ENCODE measurements at regions not wholly inside any gene's neighbourhood (a gene's known extent, or its start where the extent isn't known, plus 50 kb on each side); places are given as distances from the start of the nearest gene placed in this dataset.

DNA sequence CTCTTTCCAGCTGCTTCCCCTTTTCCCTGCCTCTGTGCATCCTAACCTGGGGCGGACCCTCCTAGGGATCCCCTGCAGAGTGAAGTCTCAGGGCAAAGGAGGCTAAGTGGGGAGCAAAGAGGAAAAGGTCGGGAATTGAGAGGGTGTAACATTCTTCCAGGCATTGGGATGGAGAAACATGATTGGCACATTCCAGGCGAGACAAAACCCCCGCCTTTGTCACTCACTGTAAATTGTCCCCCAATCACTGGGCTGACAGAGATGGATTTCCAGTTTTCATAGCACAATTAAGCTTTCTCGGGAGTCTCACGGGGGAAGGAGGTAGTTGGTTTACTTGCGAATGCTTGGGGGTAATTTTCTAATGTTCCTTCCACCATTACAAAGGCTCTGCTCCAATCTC lies 74.9 kb downstream of the MIAT start:
- TF ChIP-seq, protein P1, sequence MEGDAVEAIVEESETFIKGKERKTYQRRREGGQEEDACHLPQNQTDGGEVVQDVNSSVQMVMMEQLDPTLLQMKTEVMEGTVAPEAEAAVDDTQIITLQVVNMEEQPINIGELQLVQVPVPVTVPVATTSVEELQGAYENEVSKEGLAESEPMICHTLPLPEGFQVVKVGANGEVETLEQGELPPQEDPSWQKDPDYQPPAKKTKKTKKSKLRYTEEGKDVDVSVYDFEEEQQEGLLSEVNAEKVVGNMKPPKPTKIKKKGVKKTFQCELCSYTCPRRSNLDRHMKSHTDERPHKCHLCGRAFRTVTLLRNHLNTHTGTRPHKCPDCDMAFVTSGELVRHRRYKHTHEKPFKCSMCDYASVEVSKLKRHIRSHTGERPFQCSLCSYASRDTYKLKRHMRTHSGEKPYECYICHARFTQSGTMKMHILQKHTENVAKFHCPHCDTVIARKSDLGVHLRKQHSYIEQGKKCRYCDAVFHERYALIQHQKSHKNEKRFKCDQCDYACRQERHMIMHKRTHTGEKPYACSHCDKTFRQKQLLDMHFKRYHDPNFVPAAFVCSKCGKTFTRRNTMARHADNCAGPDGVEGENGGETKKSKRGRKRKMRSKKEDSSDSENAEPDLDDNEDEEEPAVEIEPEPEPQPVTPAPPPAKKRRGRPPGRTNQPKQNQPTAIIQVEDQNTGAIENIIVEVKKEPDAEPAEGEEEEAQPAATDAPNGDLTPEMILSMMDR (IDR thresholded peaks at IDR 0.05), result no peak
- no peak overlapping the region for H3K27ac ChIP-seq
- no peak overlapping the region for H3K4me2 ChIP-seq (ENCODE audit: low read length)

GRCh38 chr22:26734339-26735018 lies 77.1 kb downstream of the MIAT start:
- Histone ChIP-seq H3K4me1 (no peaks in the 10 kb centered on the region), H3K27ac (no peak overlapping the region), H3K9ac (no peak overlapping the region), H3K4me2 (ENCODE audit: low read length) (no peak overlapping the region), H3K4me3 (ENCODE audit: low read depth, low read length) (no peak overlapping the region), H3K27me3 (ENCODE audit: control insufficient read depth, insufficient read depth, low read length) (no peaks in the 10 kb centered on the region), H2AFZ (no peak overlapping the region), H3K36me3 (ENCODE audit: control insufficient read depth, insufficient read depth, low read length) (no peaks in the 10 kb centered on the region), H3K79me2 (no peaks in the 10 kb centered on the region), H3K9me3 (ENCODE audit: control insufficient read depth, low read length) (no peaks in the 10 kb centered on the region)
- TF ChIP-seq, protein P1 (IDR thresholded peaks at IDR 0.05), result no peak

More for the DNA sequence above, 74.9 kb downstream of the MIAT start:
- Histone ChIP-seq H3K9ac (no peak overlapping the region), H3K27me3 (ENCODE audit: control insufficient read depth, insufficient read depth, low read length) (no peaks in the 10 kb centered on the region), H3K36me3 (ENCODE audit: control insufficient read depth, insufficient read depth, low read length) (no peaks in the 10 kb centered on the region), H3K4me1 (no peaks in the 10 kb centered on the region), H3K9me3 (ENCODE audit: control insufficient read depth, low read length) (no peaks in the 10 kb centered on the region), H3K4me3 (ENCODE audit: low read depth, low read length) (no peak overlapping the region), H3K79me2 (no peaks in the 10 kb centered on the region), H2AFZ (no peak overlapping the region)

- no peak overlapping the region for H2AFZ ChIP-seq
- H3K9me3 ChIP-seq (ENCODE audit: control insufficient read depth, low read length), result no peaks in the 10 kb centered on the region
- no peaks in the 10 kb centered on the region for H3K27me3 ChIP-seq (ENCODE audit: control insufficient read depth, insufficient read depth, low read length)
- no peaks in the 10 kb centered on the region for H3K79me2 ChIP-seq
- H3K4me1 ChIP-seq, result no peaks in the 10 kb centered on the region
- TF ChIP-seq, protein P1 (IDR thresholded peaks at IDR 0.05), result no peak
- no peak overlapping the region for H3K9ac ChIP-seq
- no peak overlapping the region for H3K27ac ChIP-seq
- no peak overlapping the region for H3K4me2 ChIP-seq (ENCODE audit: low read length)
- no peak overlapping the region for H3K4me3 ChIP-seq (ENCODE audit: low read depth, low read length)
- no peaks in the 10 kb centered on the region for H3K36me3 ChIP-seq (ENCODE audit: control insufficient read depth, insufficient read depth, low read length)
Observed at GRCh38 chr22:26735019-26735409, 77.6 kb downstream of the MIAT start.

- H3K9ac ChIP-seq, result no peak overlapping the region
- TF ChIP-seq, protein P1 (IDR thresholded peaks at IDR 0.05), result no peak
- no peaks in the 10 kb centered on the region for H3K36me3 ChIP-seq (ENCODE audit: control insufficient read depth, insufficient read depth, low read length)
Observed at GRCh38 chr22:26737262-26737661, 79.9 kb downstream of the MIAT start.

DNA sequence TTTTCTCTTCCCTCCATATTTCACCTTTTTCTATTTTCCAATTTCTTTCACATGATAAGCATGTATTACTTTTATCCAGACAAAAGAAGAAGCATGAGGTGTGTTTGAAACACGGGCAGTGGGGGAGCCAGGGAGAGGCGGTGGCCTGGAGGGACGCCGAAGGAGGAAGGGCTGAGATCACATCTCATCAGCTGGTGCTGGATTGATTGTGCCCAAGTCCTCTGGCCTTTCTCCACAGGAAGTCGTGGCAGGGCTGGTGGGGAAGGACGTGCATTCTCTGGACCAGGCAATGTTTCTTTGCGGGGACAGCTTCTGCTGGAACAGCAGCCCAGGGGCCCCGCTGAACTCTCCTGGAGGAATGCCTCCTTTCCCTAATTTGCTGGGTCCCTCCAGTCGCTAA lies 82.9 kb downstream of the MIAT start:
- H3K36me3 ChIP-seq (ENCODE audit: control insufficient read depth, insufficient read depth, low read length), result no peaks in the 10 kb centered on the region

More at GRCh38 chr22:26737262-26737661, 79.9 kb downstream of the MIAT start:
- Histone ChIP-seq H3K4me1 (no peaks in the 10 kb centered on the region), H3K4me2 (ENCODE audit: low read length) (no peak overlapping the region), H2AFZ (no peak overlapping the region), H3K27ac (no peak overlapping the region), H3K27me3 (ENCODE audit: control insufficient read depth, insufficient read depth, low read length) (no peaks in the 10 kb centered on the region), H3K4me3 (ENCODE audit: low read depth, low read length) (no peak overlapping the region), H3K9me3 (ENCODE audit: control insufficient read depth, low read length) (no peaks in the 10 kb centered on the region), H3K79me2 (no peaks in the 10 kb centered on the region)

More for the DNA sequence above, 82.9 kb downstream of the MIAT start:
- H2AFZ ChIP-seq, result no peak overlapping the region
- no peak overlapping the region for H3K27ac ChIP-seq
- no peaks in the 10 kb centered on the region for H3K4me1 ChIP-seq
- H3K4me3 ChIP-seq (ENCODE audit: low read depth, low read length), result no peak overlapping the region
- no peak overlapping the region for H3K9ac ChIP-seq
- H3K4me2 ChIP-seq (ENCODE audit: low read length), result no peak overlapping the region
- H3K9me3 ChIP-seq (ENCODE audit: control insufficient read depth, low read length), result no peaks in the 10 kb centered on the region
- no peaks in the 10 kb centered on the region for H3K27me3 ChIP-seq (ENCODE audit: control insufficient read depth, insufficient read depth, low read length)
- H3K79me2 ChIP-seq, result no peaks in the 10 kb centered on the region
- TF ChIP-seq, protein P1 (IDR thresholded peaks at IDR 0.05), result no peak
